SHP77 treated with DMSO at 0.1 percent for 48 hours (cell line): ENCODE measurements at regions not wholly inside any gene's neighbourhood (a gene's known extent, or its start where the extent isn't known, plus 50 kb on each side); places are given as distances from the start of the nearest gene placed in this dataset.
A peak's percentile ranks its signal among the peaks of the same experiment; 100 is the strongest.
"Not testable (repeated sequence)": the region's sequence is repeated elsewhere in the genome, so short reads cannot be mapped to it uniquely, and the experiment has no call there.

ENCODE experiments used
- DNase-seq: peaks from one replicate; lab custom pipeline; 2025; lab: John Stamatoyannopoulos, UW

DNA sequence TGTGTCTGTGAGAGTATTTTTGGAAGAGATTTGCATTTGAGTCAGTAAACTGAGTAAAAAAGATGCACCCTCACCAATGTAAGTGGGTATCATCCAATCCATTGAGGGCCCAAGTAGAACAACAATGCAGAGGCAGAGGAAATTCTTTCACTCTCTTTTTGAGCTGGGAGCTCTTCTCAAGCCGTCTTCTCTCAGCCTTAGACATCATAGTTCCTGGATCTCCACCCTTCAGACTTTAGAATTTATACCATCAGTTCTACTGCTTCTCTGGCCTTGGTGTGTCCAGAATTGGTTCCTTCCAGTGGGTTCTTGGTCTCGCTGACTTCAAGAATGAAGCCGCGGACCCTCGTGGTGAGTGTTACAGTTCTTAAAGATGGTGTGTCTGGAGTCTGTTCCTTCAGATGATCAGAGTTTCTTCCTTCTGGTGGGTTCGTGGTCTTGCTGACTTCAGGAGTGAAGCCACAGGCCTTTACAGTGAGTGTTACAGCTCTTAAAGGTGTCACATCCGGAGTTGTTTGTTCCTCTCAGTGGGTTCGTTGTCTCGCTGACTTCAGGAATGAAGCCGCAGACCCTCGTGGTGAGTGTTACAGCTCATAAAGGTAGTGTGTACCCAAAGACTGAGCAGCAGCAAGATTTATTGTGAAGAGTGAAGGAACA is 187.5 kb upstream of the KCNMB2 start:
- not testable (repeated sequence) for DNase-seq

GRCh38 chr3:178349218-178349596 is 187.0 kb upstream of the KCNMB2 start:
- DNase-seq = not testable (repeated sequence)

DNA sequence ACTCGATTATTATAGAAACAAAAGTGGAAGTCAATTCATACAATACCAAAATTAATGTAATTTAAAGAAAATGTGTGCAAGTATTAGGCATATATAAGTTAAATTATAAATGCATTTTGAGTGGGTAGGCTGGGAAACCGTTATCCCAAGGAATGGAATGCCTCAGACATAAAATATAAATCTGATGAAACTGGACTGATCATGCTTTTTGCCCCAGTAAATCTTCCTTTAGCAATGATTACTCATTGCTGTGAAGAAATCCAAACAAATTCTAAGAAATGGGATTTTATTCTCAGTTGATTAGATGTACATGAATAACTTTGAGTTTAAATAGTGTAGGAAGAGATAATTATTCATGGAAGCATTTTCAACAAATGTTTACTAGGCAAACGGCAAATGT is 185.5 kb upstream of the KCNMB2 start:
- no peak for DNase-seq

GRCh38 chr3:178352326-178353005 is 183.8 kb upstream of the KCNMB2 start:
- DNase-seq = peak; percentile 85

DNA sequence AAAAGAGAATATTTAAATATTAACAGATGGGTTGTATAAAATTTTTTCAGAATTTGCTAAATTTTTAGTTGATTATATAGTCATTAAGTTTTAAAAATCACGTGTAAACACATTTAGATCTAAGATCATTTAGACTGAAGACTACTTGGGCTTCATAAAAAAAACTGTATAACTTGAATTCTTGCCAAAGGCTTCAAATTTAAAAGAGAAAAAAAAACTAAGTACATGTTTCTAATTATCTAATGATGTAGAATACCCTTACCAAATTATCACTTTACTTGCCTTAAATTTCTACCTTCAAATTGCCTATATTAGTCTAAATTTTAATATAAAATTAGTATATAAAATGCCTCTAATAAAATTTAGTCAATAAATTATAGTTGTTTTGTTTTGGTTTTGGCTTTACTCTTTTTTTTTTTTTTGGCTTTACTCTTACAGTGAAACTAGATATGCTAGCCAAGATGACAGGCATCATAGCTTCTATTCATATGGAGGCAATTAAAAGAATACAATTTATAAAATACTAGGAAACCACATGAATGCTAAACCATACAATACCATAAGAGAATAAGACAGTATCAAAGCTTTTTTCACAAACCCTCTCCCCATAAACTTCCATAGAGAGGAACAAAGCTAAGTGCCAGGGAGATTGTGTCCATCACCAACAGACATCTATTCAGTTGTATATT is 183.1 kb upstream of the KCNMB2 start:
- DNase-seq = no peak

DNA sequence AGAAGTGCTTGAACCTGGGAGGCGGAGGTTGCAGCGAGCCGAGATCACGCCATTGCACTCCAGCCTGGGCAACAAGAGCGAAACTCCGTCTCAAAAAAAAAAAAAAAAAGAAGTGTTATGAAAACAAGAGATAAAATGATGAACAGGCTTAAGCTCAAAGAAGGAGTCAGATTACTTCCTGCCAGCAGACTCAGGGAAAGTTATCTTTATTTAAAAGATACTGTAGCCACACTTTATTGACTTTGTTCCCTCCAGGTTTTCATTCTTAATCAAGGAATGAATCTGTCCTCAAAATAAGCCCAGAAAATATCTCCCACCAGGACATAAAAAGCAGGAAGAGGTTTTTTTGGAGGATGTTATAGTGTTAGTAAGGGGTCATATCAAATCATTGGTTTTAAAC is 176.5 kb upstream of the KCNMB2 start:
- DNase-seq = no peak

DNA sequence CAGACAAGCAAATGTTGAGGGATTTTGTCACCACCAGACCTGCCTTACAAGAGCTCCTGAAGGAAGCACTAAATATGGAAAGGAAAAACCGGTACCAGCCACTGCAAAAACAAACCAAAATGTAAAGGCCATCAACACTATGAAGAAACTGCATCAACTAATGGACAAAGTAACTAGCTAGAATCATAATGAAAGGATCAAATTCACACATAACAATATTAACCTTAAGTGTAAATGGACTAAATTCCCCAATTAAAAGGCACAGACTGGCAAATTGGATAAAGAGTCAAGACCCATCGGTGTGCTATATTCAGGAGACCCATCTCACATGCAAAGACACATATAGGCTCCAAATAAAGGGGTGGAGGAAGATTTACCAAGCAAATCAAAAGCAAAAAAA is 173.2 kb upstream of the KCNMB2 start:
- DNase-seq = not testable (repeated sequence)

GRCh38 chr3:178367817-178368617 is 168.2 kb upstream of the KCNMB2 start:
- DNase-seq = no peak

DNA sequence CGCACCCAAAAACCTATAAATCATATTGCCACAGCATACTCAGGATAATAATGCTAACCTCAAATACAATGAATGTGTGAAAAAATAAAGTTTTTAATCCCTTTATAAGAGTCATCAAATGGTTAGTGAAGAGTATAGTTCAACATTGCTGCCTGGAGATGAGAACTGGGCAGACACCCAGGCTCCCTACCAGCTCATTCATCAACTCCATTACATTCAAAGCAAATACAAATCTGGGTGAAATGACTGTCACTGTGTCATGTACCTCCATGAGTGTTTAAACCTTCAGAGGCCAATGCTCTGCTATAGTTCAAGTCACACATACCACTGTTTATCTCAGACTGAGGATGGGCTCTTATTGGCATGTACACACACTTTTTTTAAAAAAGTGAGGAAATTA is 167.2 kb upstream of the KCNMB2 start:
- DNase-seq = no peak

DNA sequence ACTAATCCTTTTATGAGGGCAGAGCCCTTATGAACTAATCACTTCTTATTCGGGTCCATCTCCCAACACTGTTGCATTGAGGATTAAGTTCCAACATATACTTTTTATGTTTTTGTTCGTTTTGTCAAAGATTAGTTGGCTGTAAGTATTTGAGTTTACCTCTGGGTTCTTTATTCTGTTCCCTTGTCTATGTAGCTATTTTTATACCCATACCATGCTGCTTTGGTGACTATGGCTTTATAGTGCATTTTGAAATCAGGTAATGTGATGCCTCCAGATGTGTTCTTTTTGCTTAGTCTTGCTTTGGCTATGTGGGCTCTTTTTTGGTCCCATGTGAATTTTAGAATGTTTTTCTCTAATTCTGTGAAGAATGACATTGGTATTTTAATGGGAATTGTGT is 166.4 kb upstream of the KCNMB2 start:
- DNase-seq = no peak

DNA sequence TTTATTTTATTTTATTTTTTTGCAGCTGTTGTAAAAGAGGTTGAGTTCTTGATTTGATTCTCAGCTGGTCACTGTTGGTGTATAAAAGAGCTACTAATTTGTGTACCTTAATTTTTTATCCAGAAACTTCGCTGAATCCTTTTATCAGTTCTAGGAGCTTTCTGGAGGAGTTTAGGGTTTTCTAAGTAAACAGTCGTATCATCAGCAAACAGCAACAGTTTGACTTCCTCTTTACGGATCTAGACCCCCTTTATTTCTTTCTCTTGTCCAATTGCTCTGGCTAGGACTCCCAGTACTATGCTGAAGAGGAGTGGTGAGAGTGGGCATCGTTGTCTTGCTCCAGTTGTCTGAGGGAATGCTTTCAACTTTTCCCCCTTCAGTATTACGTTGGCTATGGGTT is 165.8 kb upstream of the KCNMB2 start:
- DNase-seq = no peak

DNA sequence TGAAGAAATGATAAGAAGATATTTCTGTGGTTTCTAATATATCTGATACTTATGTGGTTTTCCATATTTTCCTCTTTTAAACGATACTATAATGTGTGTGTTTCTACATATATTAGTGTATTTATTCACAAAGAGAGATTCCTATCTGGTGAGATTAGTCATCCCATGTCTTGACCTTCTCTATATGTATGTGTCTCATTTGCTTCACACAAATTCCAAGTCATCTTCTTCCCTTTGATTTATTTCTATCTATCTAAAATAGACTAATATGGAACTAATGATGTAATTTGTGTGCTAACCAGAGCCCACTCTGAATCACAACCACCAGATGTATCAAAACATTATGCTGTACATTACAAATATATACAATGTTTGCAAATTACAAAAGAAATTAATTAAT is 154.7 kb upstream of the KCNMB2 start:
- no peak for DNase-seq

GRCh38 chr3:178381971-178382448 is 154.2 kb upstream of the KCNMB2 start:
- no peak for DNase-seq

DNA sequence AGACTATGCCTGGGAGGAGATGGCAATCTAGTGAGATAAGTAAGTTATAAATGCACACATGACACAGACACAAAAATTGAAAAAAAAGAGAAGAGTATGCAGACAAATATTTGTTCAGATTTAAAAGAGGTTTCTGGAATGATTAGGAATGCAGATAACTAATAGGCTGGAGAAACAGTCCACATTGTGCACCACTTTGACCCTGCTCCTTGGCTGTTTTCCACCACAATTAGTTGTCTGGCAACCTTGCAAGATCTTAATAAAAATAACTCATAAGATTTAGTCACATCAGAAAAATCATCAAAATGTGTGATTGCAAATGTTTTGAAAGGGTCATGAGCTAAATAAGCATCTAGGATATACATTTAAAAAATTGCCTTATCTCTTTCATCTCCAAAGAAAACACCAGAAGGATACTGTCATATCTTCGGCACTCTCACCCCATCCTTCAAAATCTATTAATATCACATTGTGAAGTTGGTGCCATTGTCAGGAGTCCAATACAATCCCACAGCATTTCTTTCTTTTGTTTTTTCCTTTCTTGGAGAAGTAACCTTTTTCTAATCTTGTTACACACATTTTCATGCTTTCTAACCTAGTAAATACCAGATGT is 153.7 kb upstream of the KCNMB2 start:
- DNase-seq = no peak

DNA sequence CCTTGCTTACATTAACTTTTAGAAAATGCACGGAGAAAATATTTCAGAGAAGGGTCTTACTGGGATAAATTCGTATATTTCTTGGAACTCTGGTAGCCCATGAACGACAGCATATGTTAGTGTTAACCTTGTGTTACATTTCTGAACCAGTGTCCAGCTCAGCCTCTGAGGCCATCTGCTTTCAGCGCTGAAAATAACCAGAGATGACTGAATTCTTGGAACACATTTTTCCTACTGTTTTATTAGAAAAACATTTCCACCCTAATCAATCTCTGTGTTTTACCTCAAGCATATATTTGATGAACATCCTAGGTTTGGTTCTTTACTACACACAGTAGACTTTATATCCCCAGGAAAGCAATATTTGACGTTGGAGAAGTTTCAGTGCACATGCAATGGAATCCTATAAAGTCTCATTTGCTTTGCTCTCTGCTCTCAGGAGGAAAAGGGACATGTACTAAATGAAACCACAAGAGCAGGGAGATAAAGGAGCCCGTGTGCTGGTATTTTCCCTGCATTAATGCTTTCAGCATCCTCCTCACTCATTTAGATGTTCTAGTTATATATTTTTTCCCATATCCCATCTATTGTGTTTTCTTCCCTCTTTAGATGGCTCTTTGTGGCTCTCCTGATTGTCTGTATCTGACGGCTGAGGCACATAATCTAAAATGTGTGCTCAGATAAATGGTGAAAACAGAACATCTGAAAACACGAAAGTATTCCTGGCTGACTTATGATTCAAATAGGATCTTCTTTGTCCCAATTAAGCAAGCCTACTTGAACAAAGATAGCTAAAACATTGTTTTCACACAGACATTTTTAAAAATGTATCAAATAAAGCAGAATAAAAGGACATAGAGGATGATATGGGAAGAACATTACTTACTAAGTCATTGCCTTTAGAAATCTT is 151.7 kb upstream of the KCNMB2 start:
- DNase-seq = peak; percentile 38

GRCh38 chr3:178385280-178385952 is 150.8 kb upstream of the KCNMB2 start:
- DNase-seq = peak; percentile 33

DNA sequence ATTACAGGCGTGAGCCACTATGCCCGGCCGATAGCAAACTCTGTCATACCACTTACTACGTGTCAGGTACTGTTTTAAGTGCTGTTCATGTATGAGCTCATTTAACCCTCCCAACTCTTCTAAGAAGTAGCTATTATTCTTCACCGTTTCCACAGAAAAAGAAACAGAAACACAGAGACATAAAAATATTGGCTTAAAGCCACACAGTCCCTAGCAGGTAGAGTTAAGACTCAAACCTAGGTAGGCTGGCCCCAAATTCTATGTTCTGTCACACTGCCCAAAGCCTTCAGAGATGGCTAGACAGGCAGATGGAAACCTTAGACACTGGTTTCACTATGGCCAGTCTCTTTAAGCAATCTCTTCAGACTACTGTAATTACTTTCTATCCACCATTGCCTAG is 149.8 kb upstream of the KCNMB2 start:
- DNase-seq = no peak

DNA sequence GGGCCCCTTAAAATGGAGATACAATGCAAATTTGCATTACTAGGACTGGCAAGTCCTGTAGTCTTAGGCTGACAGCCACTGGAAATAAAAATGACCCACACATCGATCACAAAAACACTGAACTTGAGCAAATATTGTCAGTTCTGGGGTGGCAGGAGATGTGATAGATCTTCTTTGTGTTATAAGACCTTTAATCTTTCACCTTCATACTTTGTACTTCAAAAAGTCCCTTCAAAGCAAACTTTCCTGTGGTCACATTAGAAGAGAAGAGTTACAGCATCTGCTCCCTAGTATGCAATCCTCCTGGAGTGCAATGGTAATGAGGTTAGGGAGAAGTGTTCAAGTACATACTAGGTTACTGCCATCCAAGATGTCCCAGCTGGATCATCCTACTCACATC is 149.4 kb upstream of the KCNMB2 start:
- DNase-seq = no peak

DNA sequence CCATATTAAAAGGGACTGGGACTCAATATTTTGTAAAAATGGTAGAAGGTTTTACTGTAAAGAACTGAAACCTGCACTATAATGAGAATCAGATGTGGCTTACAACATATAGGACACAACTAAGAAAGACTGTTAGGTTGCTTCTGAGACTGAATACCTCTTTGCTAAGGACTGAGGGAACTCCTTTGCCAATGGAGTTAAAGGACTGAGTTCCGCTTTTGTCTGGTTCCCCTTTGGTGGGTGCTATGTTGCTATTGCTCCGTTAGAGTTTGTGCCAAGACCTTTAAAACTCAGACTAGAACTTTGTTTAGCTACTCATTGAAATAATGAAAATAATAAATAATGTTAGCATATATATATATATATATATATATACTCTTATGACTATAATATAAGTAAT is 147.8 kb upstream of the KCNMB2 start:
- no peak for DNase-seq

DNA sequence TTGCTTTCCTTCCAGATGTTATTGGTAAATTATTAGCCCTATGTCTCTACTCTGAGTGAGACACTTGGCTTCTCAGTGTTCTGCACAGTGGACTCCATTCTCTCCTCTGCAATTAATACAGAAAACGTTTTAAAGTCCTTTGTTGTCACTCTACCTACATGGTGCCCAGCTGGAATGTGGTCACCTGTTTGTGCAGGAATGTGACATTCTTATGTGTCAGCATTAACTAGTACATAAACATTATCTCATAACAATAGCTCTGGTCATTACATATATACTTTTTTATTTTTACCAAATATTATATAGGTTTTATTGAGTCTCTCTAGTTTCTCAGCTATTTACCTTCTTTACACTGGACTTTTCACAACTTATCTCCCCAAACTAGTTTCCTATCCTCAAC is 147.0 kb upstream of the KCNMB2 start:
- no peak for DNase-seq
